Glomerular visceral epithelial cell (primary cell): ENCODE measurements at regions not wholly inside any gene's neighbourhood (a gene's known extent, or its start where the extent isn't known, plus 50 kb on each side); places are given as distances from the start of the nearest gene placed in this dataset.

Source experiments
- DNase-seq: peaks from one replicate; pipeline ENCODE4 v3.0.0-alpha.2; 2016; ENCODE audit errors: extremely low spot score

DNA sequence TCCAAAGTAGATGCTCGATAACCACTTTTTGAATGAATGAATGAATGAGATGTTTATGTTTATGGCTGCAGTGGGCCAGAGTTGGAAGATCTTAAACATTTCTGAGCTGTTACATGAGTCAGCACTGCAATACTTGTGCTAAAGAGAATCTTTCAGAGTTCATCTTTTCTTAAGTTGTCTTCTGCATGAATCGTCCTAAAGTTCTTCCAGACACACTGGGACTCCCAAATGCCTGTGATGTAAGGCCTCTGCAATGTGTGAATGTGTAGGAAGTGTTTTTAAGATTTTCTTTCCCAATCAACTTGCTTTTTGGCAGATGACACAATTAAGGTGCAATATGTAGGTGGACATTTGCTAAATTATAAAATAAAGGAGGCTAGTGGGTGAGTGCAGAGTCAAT lies 50.3 kb upstream of the TRIM9 start:
- no peak for DNase-seq

DNA sequence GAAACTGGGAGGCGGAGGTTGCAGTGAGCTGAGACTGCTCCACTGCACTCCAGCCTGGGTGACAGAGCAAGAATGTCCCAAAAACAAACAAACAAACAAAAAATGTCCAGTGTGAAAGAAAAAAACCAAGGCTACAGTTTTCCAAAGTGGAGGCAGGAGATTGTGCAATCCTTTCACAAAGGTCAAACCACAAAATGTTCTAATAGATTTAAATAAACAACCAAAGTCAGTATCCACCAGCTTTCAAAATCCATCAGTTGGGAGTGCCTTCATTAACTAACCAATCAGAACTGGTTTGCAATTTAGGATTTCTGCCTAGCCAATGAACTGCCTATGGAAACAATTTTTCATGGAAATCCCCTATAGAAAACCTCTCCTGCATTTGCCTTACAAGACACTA lies 52.3 kb upstream of the TRIM9 start:
- no peak for DNase-seq

DNA sequence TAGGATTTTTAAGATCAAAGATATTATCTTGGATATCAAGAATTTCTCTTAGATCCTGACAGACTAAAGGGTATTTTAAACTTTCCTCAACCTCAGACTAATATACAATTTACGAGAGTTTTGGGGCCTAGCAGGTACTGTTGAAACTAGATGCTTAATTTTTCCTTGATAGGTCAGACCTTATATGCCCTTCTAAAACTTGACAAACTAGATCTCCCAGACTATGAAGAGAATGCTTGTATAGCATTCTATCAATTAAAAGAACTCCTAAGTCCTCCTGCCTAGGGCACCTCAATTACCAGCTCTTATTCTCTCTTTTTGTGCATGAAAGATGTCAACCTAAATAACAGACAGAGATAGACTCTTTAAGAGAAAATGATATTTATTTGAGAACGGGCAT lies 60.4 kb upstream of the TRIM9 start:
- no peak for DNase-seq

- DNase-seq, result peak; percentile 26
These were observed 62.1 kb upstream of the TRIM9 start for GRCh38 chr14:51157012-51157411.

DNA sequence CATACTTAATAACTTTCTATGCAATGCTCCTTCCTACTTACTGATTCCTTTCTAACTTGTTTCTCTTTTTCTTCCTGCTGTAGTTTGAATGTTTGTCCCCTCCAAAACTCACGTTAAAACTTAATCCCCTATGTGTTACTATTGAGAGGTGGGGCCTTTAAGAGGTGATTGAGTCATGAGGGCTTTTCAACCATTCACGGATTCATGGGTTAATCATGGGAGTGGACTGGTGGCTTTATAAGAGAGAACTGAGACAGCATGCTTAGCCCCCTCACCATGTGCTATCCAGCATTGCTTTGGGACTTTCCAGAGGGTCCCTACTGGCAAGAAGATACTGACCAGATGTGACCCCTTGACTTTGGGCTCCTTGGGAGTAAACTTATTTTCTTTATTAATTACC lies 66.0 kb upstream of the TRIM9 start:
- DNase-seq, result no peak

- no peak for DNase-seq
These were observed 70.5 kb upstream of the TRIM9 start for GRCh38 chr14:51165415-51165814.

GRCh38 chr14:51167587-51168214 lies 72.3 kb upstream of the TMX1 start:
- no peak for DNase-seq

GRCh38 chr14:51168215-51168613 lies 71.8 kb upstream of the TMX1 start:
- no peak for DNase-seq

DNA sequence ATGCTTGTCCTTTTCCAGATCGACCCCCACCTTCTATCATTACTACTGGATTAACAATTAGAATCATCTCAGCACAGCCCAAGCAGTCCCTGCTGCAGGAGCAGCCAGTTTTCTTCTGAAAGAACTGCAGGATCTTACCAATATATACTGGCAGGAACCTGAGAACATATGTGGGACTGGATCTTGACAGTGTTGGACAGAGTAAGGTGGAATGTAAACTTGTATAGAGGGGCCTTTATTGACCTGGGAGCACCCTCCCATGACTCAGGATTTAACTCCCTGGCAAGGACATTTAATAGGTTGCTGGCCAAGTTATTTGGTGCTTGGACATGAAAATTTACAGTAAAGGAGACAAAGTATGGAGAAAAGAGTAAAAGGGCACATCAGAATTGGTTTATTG lies 66.2 kb upstream of the TMX1 start:
- no peak for DNase-seq

- peak; percentile 11 for DNase-seq
These were observed 63.2 kb upstream of the TMX1 start for GRCh38 chr14:51176839-51177238.

- DNase-seq, result no peak
These were observed 59.5 kb upstream of the TMX1 start for GRCh38 chr14:51180577-51180976.

GRCh38 chr14:51182131-51182565 lies 57.9 kb upstream of the TMX1 start:
- no peak for DNase-seq

DNA sequence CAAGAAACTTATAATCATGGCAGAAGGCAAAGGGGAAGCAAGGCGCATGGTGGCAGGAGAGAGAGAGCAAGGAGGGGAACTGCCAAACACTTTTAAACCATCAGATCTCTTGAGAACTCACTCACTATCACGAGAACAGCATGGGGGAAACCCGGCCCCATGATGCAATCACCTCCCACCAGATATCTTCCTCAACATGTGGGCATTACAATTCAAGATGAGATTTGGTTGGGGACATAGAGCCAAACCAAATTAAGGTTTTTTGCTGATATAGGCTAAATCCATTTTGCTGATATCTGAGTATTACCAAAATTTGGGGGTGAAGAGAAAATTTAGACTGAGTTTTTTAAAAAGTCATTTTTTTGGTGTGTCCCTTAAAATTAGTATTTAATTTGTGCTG lies 54.9 kb upstream of the TMX1 start:
- DNase-seq, result no peak

GRCh38 chr14:51185754-51186153 lies 54.3 kb upstream of the TMX1 start:
- DNase-seq, result no peak

DNA sequence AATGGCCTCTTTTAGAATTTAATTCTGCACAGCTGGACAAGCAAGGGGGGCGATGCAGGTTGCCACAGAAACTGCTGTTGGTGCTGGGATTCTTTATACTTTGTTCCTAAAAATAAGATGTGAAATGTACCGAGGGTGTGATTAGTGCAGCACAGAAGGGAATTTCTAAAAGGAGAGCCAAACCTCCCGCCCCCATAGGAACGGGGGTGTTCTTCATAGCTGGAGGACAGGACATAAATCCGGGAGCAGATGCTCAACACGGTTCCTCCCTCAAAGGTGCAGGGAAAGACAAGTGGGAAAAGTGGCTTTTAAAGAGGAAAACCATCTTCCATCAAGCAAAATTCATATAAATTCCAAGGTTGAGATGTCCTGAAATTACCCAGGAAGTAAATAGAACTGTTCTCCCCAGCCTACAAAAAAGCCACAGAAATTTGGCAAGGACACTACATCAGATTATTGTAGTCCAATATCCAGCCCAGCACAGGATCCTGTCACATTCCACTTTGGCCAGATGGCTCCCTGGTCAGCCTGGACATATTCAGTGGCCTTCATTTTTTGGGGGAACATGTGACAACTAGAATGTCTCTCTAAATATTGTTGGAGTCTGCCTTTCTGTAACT lies 51.4 kb upstream of the TMX1 start:
- no peak for DNase-seq

- no peak for DNase-seq
These were observed 50.3 kb upstream of the TMX1 start for GRCh38 chr14:51189600-51190376.
